IPS DF 19.7 (cell line): ENCODE measurements at regions not wholly inside any gene's neighbourhood (a gene's known extent, or its start where the extent isn't known, plus 50 kb on each side); places are given as distances from the start of the nearest gene placed in this dataset.

ENCODE experiments used
- DNase-seq: peaks from one replicate; pipeline ENCODE4 v3.0.0-alpha.2; 2013; ENCODE audit warnings: low read depth, low spot score

GRCh38 chr5:91741764-91742505 lies 358.8 kb upstream of the ARRDC3 start:
- DNase-seq: no peak

GRCh38 chr5:91730026-91730425 lies 346.9 kb upstream of the ARRDC3 start:
- no peak for DNase-seq

GRCh38 chr5:91727463-91727862 lies 344.3 kb upstream of the ARRDC3 start:
- peak; percentile 72 for DNase-seq

- no peak for DNase-seq
Measured at GRCh38 chr5:91722736-91723467, 339.8 kb upstream of the ARRDC3 start.

- DNase-seq: no peak
Measured at GRCh38 chr5:91712718-91713117, 329.6 kb upstream of the ARRDC3 start.

- no peak for DNase-seq
Measured at GRCh38 chr5:91707521-91707841, 324.4 kb upstream of the ARRDC3 start.

GRCh38 chr5:91706785-91707520 lies 323.8 kb upstream of the ARRDC3 start:
- no peak for DNase-seq

GRCh38 chr5:91703128-91703527 lies 320.0 kb upstream of the ARRDC3 start:
- DNase-seq: no peak

GRCh38 chr5:91699429-91699828 lies 316.3 kb upstream of the ARRDC3 start:
- DNase-seq: no peak

- DNase-seq: no peak
Measured at GRCh38 chr5:91691592-91691991, 308.5 kb upstream of the ARRDC3 start.

GRCh38 chr5:91690921-91691320 lies 307.8 kb upstream of the ARRDC3 start:
- no peak for DNase-seq

GRCh38 chr5:91687430-91687829 lies 304.3 kb upstream of the ARRDC3 start:
- no peak for DNase-seq

GRCh38 chr5:91684625-91685024 lies 301.5 kb upstream of the ARRDC3 start:
- DNase-seq: no peak

GRCh38 chr5:91670563-91670962 lies 287.4 kb upstream of the ARRDC3 start:
- DNase-seq: no peak

- no peak for DNase-seq
Measured at GRCh38 chr5:91670122-91670521, 287.0 kb upstream of the ARRDC3 start.

- no peak for DNase-seq
Measured at GRCh38 chr5:91668261-91668660, 285.1 kb upstream of the ARRDC3 start.

GRCh38 chr5:91652678-91653077 lies 269.6 kb upstream of the ARRDC3 start:
- DNase-seq: no peak

- DNase-seq: no peak
Measured at GRCh38 chr5:91651704-91652103, 268.6 kb upstream of the ARRDC3 start.

- DNase-seq: no peak
Measured at GRCh38 chr5:91645347-91645746, 262.2 kb upstream of the ARRDC3 start.

- DNase-seq: no peak
Measured at GRCh38 chr5:91643797-91644196, 260.7 kb upstream of the ARRDC3 start.

- no peak for DNase-seq
Measured at GRCh38 chr5:91642581-91642980, 259.5 kb upstream of the ARRDC3 start.

GRCh38 chr5:91641730-91642350 lies 258.7 kb upstream of the ARRDC3 start:
- DNase-seq: no peak
